NOMO-1 (cell line): ENCODE measurements at regions not wholly inside any gene's neighbourhood (a gene's known extent, or its start where the extent isn't known, plus 50 kb on each side); places are given as distances from the start of the nearest gene placed in this dataset.
"Not testable (repeated sequence)": the region's sequence is repeated elsewhere in the genome, so short reads cannot be mapped to it uniquely, and the experiment has no call there.

Experiments used
- DNase-seq, 2 experiments: peaks; one replicate each; lab custom pipeline; 2025; ENCODE audit not compliant: unreplicated experiment in 2 of 2; lab: John Stamatoyannopoulos, UW

DNA sequence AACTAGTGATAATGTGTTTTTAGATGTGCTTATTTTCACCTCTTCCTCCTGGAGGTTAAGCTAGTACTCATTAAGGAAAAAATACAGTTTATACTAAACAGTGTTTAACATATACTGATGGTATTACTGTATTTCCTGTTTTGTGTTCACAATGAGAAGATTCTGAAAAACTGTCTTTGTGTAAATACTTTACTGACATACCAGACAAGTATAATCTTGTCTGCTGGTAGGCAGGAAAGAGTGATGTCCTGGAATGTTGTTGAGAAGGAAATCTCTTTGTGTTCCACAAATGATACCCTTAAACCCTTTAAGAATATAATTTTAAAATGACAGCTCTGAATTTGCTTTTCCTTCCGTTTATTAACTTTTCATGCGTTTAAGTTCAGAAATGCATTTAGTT lies 205.5 kb upstream of the NUDT6 start:
- no peak for DNase-seq

DNA sequence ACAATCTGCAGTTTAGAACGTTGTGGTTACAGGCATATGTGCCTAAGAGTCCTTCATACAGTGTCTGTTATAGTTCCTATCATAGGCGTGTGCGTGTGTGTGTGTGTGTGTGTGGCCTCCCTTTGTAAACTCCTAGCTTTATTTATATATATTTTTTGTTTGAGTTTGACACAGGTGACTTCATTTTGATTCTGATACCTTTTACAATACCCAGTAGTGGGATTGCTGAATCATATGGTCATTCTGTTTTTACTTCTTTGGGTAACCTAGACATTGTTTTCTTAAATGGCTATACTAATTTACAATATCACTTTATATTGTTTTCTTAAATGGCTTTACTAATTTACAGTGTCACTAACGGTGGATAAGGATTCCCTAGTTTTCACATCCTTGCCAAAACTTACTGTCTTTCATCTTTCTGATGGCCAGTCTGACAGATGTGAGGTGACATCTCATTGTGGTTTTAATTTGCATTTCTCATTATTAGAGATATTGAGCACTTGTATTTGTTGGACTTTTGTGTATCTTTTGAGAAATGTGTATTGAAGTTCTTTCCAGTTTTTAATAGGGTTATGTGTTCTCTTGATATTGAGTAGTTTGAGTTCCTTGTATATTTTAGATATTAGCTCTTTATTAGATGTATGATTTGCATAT lies 211.1 kb upstream of the NUDT6 start:
- DNase-seq = no peak

DNA sequence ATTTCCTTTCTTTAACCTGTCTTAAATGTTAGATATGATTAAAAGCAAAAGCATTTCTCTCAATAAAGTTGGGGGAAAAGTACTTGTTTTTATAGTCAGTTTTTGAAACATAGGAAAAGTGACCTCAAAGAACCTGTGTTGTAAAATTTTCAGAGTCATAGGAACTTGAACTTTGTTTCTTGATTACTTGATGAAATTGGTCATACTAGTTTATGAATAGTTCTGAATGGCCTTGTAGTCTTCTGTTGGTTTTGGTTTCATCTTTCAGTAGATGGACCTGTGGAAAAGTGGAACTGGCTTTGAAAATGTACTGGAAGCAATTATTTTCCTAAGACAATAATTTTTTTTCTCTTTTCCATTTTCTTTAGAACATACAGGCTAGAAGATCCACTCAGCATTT lies 222.2 kb upstream of the NUDT6 start:
- DNase-seq = no peak

DNA sequence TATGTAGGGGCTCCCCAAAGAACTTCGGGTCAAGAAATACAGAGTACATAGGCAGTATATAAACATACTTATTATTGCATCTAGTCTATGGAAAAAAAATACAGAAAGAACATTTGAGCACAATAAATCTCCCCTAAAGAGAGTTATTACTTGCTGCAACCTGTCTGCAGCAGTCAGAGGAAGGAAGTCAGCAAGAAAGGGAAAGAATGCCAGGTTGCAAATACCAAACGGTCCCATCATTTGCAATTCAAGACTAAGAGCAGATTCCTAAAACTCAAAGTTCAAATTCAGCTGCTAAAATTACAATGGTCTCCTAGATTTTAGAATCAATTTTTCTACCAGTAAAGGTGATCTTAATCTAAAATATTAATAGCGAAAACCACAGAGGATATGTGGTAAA lies 236.2 kb upstream of the NUDT6 start:
- DNase-seq = no peak

DNA sequence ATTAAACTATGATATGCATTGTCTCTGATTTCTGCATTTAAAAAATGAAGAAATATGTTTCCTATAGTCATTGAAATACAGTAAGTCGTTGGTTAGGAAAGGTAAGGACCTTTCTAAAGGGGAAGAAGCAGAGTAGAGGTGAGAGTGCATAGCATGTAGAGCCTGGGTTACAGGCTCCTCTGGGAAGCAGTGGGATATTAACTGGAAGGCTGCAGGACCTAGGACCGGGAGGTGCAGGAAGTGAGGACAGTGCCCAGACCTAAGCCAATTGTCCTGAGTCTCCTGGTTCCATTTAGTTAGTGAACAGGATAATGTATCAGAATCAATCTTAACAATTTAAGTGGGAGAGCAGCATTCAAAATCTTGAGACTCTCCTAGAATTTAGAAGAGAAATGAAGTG lies 237.1 kb upstream of the NUDT6 start:
- DNase-seq = no peak

DNA sequence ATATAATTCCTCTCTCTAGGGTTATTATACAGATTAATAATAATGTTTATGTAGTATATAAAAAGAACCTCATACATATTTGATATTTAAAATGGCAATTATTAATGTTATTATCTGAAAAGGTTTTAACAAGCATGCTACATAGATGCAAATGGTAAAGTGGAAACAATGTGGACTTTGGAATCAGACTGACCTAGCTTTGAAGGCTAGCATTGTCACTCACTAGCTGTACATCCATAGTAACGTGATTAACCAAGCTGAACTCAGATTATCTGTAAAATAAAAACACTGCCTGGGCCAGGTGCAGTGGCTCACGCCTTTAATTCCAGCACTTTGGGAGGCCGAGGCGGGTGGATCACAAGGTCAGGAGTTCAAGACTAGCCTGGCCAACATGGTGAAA lies 233.7 kb upstream of the SPRY1 start:
- no peak for DNase-seq

DNA sequence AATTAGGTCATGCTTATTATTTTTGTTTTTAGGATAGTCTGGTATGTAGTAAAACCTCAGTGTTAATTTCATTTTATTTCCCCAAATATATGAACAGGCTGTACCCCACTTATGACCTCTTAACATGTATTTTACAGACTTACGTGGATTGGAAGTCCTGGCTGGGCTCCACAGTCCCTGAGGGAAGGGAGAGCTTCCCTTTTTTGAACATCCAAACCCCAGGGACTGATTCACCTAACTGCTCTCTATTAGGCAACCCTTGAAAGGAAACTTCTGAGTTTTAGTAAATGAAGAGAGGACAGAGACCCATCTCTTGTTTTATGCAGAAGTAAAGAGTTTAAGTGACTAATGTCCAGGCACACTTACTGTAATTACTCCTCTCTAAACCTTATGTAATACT lies 233.1 kb upstream of the SPRY1 start:
- DNase-seq = peak; percentile 64 to 90

DNA sequence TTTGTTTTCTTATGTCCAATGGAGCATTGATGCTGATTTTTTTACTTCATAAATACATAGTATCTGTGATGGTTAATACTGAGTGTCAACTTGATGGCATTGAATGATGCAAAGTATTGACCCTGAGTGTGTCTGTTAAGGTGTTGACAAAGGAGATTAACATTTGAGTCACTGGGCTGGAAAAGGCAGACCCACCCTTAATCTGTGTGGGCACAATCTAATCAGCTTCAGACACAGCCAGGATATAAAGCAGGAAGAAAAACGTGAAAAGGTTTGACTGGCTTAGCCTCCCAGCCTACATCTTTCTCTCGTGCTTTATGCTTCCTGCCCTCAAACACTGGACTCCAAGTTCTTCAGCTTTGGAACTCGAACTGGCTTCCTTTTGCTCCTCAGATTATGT lies 230.6 kb upstream of the SPRY1 start:
- DNase-seq = no peak

DNA sequence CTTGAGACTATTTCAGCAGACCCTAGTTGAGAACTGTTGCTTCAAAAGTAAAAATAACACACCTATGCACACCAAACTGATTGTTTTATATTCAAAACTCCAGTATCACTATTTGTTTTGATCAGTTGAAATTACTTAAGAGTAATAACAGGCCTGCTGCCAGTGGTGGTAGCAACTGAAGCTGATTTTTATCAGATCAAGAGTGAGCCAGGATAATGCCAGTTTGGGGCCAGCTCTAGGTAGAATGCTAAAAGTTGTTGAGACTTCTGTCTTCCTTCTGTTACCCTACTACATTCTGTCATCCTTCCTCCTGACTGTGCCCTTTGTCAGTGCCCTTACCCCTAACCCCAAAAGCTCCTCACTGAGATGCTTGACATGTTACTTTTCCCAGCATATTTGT lies 228.7 kb upstream of the SPRY1 start:
- no peak for DNase-seq

DNA sequence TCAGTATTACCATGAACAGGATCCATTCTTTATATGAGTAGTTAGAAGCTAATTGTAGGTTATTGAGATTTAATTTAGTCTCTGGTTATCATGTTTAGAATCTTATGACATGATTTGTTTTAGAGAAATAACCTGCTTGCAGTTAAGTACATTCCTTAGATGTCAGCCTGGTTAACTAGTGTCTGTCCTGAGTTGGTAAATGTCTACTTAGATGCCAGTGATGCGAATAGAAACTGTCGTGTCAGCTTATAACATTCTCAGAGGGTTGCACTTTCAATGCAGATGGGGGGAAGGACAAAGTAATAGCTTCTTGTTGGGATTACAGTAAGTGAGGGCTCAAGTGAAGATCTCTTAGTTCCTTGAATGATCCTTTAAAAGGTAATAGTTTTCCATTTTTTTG lies 227.8 kb upstream of the SPRY1 start:
- DNase-seq = no peak

DNA sequence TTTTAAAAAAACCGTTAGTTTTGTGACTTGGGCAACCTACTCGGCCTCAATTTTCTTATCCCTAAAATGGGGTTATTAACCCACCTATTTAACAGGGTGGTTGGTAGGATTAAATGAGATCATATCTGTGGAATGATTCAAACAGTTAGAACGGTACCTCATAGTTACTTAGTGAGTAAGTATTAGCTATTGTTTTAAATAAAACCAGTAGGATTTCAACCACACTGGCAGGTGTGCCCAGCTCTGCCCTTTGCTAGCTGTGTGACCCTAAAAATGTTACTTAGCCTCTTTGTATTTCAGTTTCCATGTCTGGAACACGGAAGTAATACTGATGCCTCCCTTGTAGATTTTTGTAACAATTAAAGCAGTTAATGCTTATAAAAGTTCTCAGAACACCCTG lies 225.8 kb upstream of the SPRY1 start:
- no peak for DNase-seq

DNA sequence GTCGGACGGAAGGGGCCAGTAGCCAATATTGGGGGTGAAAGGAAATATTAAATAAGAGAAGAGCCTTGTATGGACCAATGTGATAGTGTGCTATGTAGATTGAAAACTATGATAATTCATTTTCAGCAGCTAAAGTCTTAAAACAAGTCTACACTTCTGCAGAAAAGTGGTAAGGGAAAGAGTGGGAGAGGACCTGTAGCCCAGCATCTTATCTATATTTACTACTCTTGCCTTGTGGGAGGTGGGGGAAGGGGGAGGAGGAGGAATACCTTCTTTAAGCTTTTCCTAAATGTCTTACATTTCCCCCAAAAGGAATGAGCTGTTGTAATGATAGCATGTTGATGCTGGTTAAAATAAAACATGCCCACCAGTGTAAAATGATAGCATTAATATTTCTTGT lies 220.0 kb upstream of the SPRY1 start:
- no peak for DNase-seq

DNA sequence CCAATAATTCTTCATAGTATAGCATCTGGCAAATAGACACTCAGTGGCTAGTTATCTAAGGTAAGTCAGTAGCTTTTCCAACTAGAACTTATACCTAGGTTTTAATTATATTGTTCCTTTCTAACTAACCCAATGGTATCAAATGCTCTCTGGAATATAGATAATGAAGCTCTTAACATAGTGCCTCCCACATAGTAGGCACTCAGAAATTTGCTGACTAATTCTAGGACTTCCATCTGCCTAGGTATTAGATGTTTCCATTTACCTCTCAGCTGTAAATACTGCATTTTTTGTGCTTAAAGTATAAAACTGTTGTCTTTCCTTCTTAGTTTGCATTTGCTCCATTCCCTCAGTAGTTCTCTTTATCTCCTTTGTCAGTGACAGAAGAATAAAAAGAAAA lies 214.3 kb upstream of the SPRY1 start:
- DNase-seq = no peak

DNA sequence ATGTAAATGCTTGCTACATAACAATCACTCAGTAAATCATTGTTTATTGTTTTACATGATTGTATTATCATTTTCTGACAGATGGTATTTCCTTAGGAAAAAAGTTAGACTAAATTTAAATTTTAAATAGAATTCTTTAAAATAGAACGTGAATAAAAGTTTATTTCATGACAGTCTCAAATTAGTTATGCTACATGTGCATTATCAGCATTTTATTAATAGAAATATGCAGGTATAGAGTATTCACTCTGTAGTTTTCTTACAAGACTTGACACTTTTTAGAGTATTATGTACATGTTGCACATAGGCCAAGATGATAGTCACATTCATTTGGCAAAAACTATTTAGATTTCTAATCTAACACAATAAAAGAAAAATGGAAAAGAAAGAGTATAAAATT lies 213.3 kb upstream of the SPRY1 start:
- DNase-seq = no peak

DNA sequence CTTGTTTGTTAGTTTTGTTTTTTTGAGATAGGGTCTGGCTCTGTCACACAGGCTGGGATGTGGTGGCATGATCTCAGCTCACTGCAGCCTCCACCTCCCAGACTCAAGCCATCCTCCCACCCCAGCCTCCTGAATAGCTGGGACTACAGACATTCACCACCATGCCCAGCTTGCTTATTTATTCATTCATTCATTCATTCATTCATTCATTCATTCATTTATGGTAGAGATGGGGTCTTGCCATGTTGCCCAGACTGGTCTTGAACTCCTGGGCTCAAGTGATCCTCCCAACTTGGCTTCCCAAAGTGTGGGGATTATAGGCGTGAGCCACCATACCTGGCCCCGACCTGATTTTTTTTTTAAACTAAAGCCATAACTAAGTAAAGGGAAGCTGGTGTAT lies 212.8 kb upstream of the SPRY1 start:
- not testable (repeated sequence) for DNase-seq

DNA sequence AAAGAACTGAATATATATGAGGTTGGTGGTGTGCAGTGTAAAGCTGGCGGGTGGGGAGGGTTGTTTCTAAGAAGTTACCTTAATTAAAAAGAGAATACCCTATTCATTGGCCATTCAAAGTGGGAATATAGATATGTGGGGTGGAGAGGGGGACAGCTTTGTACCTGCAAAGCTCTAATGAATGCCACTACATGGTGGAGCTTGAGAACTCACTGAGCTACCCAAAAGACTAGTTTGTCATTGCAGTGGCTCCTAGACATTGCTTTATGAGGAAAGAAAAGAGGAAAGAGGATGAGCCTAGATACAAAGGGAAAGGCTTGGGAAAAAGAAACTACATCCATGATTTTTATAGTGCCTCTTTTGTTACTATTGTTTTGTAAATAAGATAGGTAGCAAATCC lies 209.9 kb upstream of the SPRY1 start:
- DNase-seq = no peak

DNA sequence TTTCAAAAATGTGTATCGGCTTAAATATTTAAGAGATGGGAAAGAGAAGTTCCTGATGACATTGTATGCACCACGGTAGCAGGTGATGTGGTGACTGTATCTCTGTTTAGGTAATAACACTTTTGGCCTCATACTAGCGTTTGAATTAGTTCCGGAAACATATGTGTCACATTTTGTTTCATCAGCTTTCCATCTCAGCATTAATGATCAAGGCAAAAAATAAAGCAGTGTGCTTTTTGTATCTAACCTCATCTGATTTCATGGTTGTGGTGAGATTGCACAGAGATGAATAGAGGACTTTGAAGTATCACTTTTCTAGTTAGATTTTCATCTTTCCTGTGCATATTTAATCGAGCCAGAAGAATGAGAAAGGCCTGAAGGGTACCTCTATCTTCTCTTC lies 206.4 kb upstream of the SPRY1 start:
- DNase-seq = no peak

DNA sequence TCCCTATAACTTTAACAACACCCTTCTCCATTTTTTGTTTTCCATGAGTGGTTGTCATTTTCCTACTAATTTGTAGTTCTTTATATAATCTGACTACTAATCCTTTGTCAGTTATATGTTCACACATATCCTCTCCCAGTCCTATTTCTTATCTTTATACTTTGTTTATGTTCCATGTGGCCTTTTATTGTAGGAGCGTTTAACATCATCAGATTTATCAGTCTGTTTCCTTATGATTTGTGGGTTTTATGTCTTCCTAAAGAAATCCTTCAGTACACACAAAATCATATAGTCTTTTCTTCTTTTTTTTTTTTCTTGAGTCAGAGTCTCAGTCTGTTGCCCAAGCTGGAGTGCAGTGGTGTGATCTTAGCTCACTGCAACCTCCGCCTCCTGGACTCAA lies 204.9 kb upstream of the SPRY1 start:
- DNase-seq = no peak

DNA sequence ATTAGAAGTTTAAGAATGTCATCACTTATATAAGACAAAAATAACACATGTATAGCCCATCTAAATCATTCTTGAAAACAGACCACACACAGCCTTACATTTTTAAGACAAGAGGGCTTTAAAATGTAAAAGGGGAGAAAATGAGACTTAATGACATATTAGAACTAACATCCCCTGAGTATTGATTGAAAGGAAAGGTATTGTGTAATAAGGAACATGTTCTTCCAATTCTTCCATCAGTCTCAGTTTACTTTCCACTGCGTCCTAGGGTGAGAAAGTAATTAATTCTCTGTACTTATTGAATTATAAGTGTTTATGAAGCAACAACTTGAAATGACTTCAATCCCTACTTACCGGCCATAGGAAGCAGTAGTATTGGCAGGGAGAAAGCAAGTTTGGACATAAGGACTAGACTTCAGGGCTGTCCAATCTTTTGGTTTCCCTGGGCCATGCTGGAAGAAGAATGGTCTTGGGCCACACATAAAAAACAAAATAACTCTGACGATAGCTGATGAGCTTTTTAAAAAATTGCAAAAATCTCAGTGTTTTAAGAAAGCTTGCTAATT lies 202.7 kb upstream of the SPRY1 start:
- no peak for DNase-seq

DNA sequence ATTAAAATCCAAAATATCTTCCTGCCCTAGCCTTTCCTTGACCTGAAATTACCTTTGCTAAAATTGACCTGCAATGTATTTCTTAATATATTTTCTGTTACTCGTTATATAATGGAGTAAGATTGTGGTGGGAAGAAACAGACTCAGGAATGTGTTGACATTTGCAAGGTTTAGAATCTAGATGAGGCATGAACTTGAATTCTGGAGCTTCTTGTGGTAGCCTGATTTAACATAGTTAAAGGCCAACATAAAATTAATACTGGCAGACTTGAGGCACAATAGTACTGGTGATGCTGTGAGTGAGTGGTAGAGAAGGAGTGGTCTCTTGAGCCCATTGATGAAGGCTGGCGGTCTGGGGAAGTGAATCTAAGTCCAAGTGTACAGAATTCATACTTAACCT lies 197.9 kb upstream of the SPRY1 start:
- DNase-seq = no peak

DNA sequence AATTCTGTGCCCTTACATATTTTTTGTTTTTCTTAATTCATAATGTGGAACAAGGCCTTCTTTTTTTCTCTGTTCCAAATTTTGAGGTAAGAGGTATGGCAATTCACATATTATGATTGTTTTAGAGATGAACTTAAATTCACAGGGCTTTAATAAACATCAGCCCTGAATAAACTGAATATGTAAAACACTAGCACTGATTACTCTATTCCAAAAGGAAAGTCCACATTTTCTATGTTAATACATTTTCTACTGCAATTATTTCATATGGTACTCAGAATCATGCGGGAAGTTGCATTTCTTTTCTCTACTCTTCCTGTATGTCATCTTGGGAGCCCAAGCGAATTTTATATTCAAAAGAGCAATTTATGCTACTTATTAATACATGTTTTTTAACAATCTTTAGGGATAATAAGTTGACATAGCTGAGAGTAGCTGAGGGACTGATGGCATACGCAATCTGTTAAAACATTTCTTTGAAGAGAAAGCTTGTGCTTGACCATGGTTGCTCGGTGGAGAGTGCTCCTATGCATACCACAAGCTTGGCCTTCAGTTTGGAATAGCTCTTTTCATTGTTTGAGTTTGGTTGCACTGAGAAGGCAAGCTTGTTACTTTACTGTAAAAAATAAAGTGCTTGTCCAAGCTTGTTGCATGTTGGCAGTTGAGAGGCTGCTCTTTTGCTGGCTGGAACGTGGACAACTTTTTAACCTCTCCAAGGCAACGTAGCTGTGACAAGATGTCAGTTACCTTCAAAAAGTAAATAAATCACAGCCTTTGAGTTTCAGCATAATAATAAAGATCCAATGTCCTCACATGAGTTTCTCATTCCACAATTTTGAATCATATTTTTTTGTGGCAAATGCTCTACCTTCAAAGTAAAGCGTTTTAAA lies 196.3 kb upstream of the SPRY1 start:
- DNase-seq = no peak

DNA sequence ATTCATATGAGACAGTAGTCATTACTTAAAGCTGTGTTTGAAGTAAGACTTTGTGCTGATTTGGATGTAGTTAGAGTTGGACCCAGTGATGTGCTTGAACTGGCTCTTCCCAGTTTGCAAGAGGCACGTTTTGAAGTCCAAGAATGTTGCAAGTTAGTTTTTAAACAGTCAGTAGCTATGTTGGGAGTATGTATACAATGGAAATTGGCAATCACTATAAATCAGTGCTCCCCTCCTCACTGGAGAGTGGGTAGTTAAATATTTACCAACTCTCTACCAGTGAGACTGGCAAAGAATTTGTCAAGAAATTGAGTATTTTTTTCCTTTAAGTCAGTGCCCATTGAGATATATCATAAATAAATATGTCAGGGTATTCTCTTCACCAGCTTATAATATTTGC lies 191.9 kb upstream of the SPRY1 start:
- DNase-seq = no peak
